ENCODE measurements at regions not wholly inside any gene's neighbourhood (a gene's known extent, or its start where the extent isn't known, plus 50 kb on each side); places are given as distances from the start of the nearest gene placed in this dataset.

DNA sequence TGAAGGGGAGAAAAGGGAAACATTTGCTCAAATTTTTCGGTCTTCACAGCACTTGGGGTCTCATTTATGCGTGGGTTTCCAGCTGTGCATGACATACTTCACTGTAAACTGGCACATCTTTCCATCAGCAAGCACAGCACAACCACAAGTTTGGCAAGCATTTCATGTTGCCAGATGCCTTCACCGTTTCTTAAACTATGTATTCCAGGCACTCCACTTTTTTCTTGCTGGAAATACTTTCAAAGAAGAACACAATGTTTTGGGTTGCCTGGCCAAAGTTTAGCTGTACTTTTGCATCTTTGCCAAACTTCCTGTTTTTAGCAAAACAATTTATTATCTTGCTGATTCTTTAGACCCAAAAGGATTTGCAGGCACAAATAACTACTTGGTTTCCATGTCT is 194.6 kb upstream of the MEIS1 start:
- TF ChIP-seq, protein P1, sequence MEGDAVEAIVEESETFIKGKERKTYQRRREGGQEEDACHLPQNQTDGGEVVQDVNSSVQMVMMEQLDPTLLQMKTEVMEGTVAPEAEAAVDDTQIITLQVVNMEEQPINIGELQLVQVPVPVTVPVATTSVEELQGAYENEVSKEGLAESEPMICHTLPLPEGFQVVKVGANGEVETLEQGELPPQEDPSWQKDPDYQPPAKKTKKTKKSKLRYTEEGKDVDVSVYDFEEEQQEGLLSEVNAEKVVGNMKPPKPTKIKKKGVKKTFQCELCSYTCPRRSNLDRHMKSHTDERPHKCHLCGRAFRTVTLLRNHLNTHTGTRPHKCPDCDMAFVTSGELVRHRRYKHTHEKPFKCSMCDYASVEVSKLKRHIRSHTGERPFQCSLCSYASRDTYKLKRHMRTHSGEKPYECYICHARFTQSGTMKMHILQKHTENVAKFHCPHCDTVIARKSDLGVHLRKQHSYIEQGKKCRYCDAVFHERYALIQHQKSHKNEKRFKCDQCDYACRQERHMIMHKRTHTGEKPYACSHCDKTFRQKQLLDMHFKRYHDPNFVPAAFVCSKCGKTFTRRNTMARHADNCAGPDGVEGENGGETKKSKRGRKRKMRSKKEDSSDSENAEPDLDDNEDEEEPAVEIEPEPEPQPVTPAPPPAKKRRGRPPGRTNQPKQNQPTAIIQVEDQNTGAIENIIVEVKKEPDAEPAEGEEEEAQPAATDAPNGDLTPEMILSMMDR (IDR thresholded peaks at IDR 0.05; ENCODE audit: insufficient read depth, low read length, poor library complexity, severe bottlenecking) = no peak
- H3K27me3 ChIP-seq (ENCODE audit: control insufficient read depth, insufficient read depth, low read length) = no peaks in the 10 kb centered on the region
- H3K36me3 ChIP-seq (ENCODE audit: control insufficient read depth, insufficient read depth, low read length) = no peaks in the 10 kb centered on the region
- H3K4me3 ChIP-seq (ENCODE audit: low read depth, low read length) = no peak overlapping the region
- DNase-seq (ENCODE audit: low read depth) = no peak

DNA sequence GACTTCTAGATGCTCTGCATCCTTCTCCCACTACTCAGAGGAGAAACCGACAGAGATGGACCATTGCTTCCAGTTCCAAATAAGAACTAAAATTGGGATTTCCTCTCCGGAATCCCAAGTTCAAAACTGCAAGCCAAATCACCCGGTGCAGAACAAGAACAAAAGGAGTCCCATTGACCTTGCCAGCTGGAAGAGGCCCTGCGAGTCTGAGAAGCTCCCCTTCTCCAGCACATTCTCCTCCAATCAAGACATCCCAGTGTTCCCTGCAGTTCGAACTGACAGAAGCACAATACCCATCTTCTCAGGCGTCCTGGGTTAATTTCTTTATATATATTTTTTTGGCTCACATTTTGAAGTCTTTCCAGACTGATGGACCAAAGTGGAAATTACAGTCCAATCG is 195.3 kb upstream of the MEIS1 start:
- TF ChIP-seq, protein P1 (IDR thresholded peaks at IDR 0.05; ENCODE audit: insufficient read depth, low read length, poor library complexity, severe bottlenecking) = no peak
- no peaks in the 10 kb centered on the region for H3K36me3 ChIP-seq (ENCODE audit: control insufficient read depth, insufficient read depth, low read length)
- no peak for DNase-seq (ENCODE audit: low read depth)
- H3K27me3 ChIP-seq (ENCODE audit: control insufficient read depth, insufficient read depth, low read length) = no peaks in the 10 kb centered on the region
- H3K4me3 ChIP-seq (ENCODE audit: low read depth, low read length) = no peak overlapping the region

- Histone ChIP-seq H3K36me3 (ENCODE audit: control insufficient read depth, insufficient read depth, low read length) (no peaks in the 10 kb centered on the region), H3K27me3 (ENCODE audit: control insufficient read depth, insufficient read depth, low read length) (no peaks in the 10 kb centered on the region), H3K4me3 (ENCODE audit: low read depth, low read length) (no peak overlapping the region)
- no peak for DNase-seq (ENCODE audit: low read depth)
- TF ChIP-seq, protein P1 (IDR thresholded peaks at IDR 0.05; ENCODE audit: insufficient read depth, low read length, poor library complexity, severe bottlenecking) = no peak
Measured at GRCh38 chr2:66237803-66238379, 197.0 kb upstream of the MEIS1 start.

GRCh38 chr2:66236816-66237802 is 197.8 kb upstream of the MEIS1 start:
- TF ChIP-seq, protein P1 (IDR thresholded peaks at IDR 0.05; ENCODE audit: insufficient read depth, low read length, poor library complexity, severe bottlenecking) = no peak
- no peaks in the 10 kb centered on the region for H3K27me3 ChIP-seq (ENCODE audit: control insufficient read depth, insufficient read depth, low read length)
- H3K36me3 ChIP-seq (ENCODE audit: control insufficient read depth, insufficient read depth, low read length) = no peaks in the 10 kb centered on the region

DNA sequence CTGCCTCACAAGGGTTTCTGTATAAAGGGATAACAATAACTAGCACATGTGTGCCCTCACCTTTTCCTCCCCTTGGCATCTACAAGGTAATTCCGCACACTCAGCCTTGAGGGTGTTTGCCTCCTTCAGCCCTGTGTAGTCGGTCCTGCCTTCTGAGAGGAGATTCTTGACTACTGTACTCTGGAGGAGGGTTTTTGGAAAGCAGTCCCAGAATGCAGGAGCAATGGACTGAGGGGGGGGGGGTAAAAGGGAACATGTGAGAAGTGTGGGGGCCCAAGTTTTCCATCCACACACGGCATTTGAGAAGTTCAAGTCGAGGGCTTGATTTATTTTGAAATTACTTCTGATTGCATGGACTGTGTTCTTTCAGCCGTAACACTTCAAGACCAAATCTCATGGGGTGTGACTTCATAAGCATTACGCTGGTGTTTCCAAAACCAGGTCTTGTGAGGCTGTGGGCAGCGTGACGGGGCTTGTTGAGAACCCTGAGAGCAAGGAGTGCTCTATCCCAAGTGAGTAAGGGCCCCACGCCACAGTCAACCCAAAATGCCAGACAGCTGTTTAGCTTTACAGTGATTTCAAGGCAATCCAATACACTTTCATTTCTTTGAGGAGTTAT is 198.7 kb upstream of the MEIS1 start:
- Histone ChIP-seq H3K36me3 (ENCODE audit: control insufficient read depth, insufficient read depth, low read length) (no peaks in the 10 kb centered on the region), H3K27me3 (ENCODE audit: control insufficient read depth, insufficient read depth, low read length) (no peaks in the 10 kb centered on the region), H3K4me3 (ENCODE audit: low read depth, low read length) (no peak overlapping the region)
- TF ChIP-seq, protein P1 (IDR thresholded peaks at IDR 0.05; ENCODE audit: insufficient read depth, low read length, poor library complexity, severe bottlenecking) = no peak
- DNase-seq (ENCODE audit: low read depth) = no peak

More at GRCh38 chr2:66236816-66237802, 197.8 kb upstream of the MEIS1 start:
- DNase-seq (ENCODE audit: low read depth) = no peak
- no peak overlapping the region for H3K4me3 ChIP-seq (ENCODE audit: low read depth, low read length)

All from kidney epithelial cell (primary cell).